PFSK-1 (cell line): ENCODE measurements at regions not wholly inside any gene's neighbourhood (a gene's known extent, or its start where the extent isn't known, plus 50 kb on each side); places are given as distances from the start of the nearest gene placed in this dataset.

ENCODE experiments used
- FOXP2 ChIP-seq: optimal IDR thresholded peaks from 2 replicates; pipeline ENCODE3; 2011; ENCODE audit warnings: borderline replicate concordance, control low read depth, inconsistent platforms; ENCODE audit not compliant: insufficient read depth; ENCODE audit errors: extremely low read length, extremely low read depth
- POLR2AphosphoS5 ChIP-seq: IDR thresholded peaks from 2 replicates; pipeline ENCODE4 v1.6.1; 2012; ENCODE audit warnings: low read depth, mild to moderate bottlenecking, control low read depth, low read length, moderate library complexity
- TAF1 ChIP-seq: IDR thresholded peaks from 2 replicates; pipeline ENCODE4 v1.6.1; 2012; ENCODE audit warnings: low read length, control low read depth, borderline replicate concordance; ENCODE audit not compliant: insufficient read depth
- TF ChIP-seq, protein P1 (sequence below), 2 experiments: IDR thresholded peaks; 2 replicates each; pipeline versions ENCODE4 v1.6.1 to v1.8.0; 2011 to 2012; ENCODE audit warnings: low read depth in 2 of 2, low read length in 2 of 2, control low read depth in 1 of 2, inconsistent platforms in 1 of 2, mild to moderate bottlenecking in 1 of 2, moderate library complexity in 1 of 2; ENCODE audit not compliant: insufficient read depth in 1 of 2

DNA sequence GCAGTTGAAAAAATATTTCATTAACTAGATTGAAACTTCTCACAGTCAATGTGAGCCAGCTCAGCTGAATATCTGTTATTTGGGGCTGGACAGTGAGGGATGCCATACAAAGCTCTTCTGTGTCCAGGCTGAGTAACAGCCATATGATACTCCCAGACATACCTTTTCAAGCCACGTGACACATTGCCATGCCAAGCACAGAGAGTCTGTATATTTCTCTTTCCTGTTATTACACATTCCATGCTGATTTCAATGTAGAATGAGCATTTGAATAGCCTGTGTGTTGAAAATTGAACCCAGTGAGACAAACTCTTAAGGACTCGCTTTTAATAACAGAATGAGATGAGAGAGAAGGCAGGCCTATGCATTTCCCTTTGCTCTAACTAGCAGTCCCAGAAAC is 334.7 kb upstream of the RASGRP1 start:
- TF ChIP-seq POLR2AphosphoS5: no peak
- no peak for TF ChIP-seq TAF1
- TF ChIP-seq FOXP2: no peak
- TF ChIP-seq, protein P1, sequence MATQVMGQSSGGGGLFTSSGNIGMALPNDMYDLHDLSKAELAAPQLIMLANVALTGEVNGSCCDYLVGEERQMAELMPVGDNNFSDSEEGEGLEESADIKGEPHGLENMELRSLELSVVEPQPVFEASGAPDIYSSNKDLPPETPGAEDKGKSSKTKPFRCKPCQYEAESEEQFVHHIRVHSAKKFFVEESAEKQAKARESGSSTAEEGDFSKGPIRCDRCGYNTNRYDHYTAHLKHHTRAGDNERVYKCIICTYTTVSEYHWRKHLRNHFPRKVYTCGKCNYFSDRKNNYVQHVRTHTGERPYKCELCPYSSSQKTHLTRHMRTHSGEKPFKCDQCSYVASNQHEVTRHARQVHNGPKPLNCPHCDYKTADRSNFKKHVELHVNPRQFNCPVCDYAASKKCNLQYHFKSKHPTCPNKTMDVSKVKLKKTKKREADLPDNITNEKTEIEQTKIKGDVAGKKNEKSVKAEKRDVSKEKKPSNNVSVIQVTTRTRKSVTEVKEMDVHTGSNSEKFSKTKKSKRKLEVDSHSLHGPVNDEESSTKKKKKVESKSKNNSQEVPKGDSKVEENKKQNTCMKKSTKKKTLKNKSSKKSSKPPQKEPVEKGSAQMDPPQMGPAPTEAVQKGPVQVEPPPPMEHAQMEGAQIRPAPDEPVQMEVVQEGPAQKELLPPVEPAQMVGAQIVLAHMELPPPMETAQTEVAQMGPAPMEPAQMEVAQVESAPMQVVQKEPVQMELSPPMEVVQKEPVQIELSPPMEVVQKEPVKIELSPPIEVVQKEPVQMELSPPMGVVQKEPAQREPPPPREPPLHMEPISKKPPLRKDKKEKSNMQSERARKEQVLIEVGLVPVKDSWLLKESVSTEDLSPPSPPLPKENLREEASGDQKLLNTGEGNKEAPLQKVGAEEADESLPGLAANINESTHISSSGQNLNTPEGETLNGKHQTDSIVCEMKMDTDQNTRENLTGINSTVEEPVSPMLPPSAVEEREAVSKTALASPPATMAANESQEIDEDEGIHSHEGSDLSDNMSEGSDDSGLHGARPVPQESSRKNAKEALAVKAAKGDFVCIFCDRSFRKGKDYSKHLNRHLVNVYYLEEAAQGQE (IDR thresholded peaks at IDR 0.05; ENCODE audit: insufficient read depth in 1 of 2, low read depth in 2 of 2, low read length in 2 of 2): no peak
